ENCODE measurements at regions not wholly inside any gene's neighbourhood (a gene's known extent, or its start where the extent isn't known, plus 50 kb on each side); places are given as distances from the start of the nearest gene placed in this dataset.

DNA sequence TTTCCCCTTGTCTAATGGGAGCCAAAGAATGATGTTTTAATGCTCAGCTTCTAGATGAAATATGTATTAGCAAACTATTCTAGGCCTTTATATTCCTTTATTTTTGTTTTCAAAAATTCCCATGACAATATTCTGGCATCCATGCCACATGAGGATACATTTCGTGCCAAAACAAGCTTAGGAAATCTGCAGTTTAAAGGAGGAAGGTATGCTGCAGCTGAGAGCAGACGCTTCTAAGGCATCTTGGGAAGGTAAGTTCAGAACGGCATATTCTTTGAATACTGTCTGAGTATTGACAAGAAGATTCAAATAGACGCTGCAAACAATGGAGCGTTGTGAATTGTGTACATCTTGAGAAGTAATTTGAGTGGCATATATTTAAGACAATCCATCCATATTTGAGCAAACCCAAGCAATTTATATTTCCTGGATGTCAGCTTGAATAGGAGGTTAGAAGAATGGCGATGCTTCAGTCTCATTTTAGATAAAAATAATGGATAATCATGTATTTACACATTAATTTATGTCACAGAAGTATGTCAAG, 158.6 kb downstream of the RAP2B start:
- no peaks in the 10 kb centered on the region for H4K20me1 ChIP-seq (ENCODE audit: insufficient read depth)
- TF ChIP-seq TCF7L2 (IDR thresholded peaks at IDR 0.05; ENCODE audit: borderline replicate concordance, extremely low read depth, insufficient read depth, insufficient read length) (no peak), JUND (IDR thresholded peaks at IDR 0.05) (no peak), CEBPB (IDR thresholded peaks at IDR 0.05; ENCODE audit: low read depth) (no peak), RAD21 (IDR thresholded peaks at IDR 0.05; ENCODE audit: low read depth) (no peak)
- TF ChIP-seq, protein P1, sequence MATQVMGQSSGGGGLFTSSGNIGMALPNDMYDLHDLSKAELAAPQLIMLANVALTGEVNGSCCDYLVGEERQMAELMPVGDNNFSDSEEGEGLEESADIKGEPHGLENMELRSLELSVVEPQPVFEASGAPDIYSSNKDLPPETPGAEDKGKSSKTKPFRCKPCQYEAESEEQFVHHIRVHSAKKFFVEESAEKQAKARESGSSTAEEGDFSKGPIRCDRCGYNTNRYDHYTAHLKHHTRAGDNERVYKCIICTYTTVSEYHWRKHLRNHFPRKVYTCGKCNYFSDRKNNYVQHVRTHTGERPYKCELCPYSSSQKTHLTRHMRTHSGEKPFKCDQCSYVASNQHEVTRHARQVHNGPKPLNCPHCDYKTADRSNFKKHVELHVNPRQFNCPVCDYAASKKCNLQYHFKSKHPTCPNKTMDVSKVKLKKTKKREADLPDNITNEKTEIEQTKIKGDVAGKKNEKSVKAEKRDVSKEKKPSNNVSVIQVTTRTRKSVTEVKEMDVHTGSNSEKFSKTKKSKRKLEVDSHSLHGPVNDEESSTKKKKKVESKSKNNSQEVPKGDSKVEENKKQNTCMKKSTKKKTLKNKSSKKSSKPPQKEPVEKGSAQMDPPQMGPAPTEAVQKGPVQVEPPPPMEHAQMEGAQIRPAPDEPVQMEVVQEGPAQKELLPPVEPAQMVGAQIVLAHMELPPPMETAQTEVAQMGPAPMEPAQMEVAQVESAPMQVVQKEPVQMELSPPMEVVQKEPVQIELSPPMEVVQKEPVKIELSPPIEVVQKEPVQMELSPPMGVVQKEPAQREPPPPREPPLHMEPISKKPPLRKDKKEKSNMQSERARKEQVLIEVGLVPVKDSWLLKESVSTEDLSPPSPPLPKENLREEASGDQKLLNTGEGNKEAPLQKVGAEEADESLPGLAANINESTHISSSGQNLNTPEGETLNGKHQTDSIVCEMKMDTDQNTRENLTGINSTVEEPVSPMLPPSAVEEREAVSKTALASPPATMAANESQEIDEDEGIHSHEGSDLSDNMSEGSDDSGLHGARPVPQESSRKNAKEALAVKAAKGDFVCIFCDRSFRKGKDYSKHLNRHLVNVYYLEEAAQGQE (IDR thresholded peaks at IDR 0.05; ENCODE audit: low read depth), result no peak
- no peak for ATAC-seq
- BruUV-seq (replicated peaks), result no TSS peak
- H3K36me3 ChIP-seq (ENCODE audit: control insufficient read depth in 1 of 2, insufficient read depth in 2 of 2, low read length in 2 of 2), result no peaks in the 10 kb centered on the region
- H3K4me2 ChIP-seq (ENCODE audit: low read length), result no peak overlapping the region
- no peaks in the 10 kb centered on the region for H3K27me3 ChIP-seq (ENCODE audit: insufficient read depth, low read length)
- H3K4me3 ChIP-seq (replicated peaks in 1 of 2; ENCODE audit: low read depth in 1 of 2, low read length in 2 of 2), result no peak overlapping the region
- no peak overlapping the region for H2AFZ ChIP-seq (ENCODE audit: low read depth, low read length, poor library complexity, severe bottlenecking)
- H3K9me3 ChIP-seq (ENCODE audit: control insufficient read depth in 1 of 2, insufficient read depth in 1 of 2, low read depth in 1 of 2, low read length in 2 of 2), result no peaks in the 10 kb centered on the region
- H3K27ac ChIP-seq (ENCODE audit: low read depth, low read length), result no peak overlapping the region
- intact Hi-C loops (cut with micrococcal nuclease), result no loop called here
- ChIA-PET POLR2A (no interaction called here), RAD21 (ENCODE audit: low non-redundant PET in 1 of 2, low total read pairs in 2 of 2, uncharacterized antibody in 2 of 2, unreplicated experiment in 2 of 2) (no interaction called here), CTCF (no interaction called here)
- no peaks in the 10 kb centered on the region for H3K79me2 ChIP-seq (ENCODE audit: insufficient read depth, low read length)
- no peaks in the 10 kb centered on the region for H3K9me2 ChIP-seq (ENCODE audit: insufficient read depth)
- no peak for DNase-seq (ENCODE audit: low read depth, low spot score)
- H3K4me1 ChIP-seq (ENCODE audit: control insufficient read depth in 1 of 2, insufficient read depth in 2 of 2, low read length in 2 of 2), result no peaks in the 10 kb centered on the region
- no peak overlapping the region for H3K9ac ChIP-seq (ENCODE audit: low read length)

DNA sequence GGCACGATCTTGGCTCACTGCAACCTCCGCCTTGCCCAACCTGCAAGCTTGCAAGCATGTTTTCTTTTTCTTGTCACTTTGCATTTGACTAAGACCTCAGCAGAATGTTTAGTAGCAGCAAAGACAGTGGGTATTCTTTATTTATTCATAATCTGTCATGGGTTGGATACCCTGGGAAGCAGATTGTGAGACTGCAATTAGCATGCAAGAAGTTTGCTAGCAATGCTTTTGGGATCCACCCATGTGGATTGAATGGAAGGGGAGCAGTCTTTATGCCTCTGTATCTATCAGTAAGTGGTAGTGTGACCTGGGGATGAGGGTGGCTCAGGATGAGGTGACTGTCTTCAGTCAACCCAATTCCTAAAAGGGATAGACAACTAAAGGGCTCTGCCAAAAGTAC, 166.7 kb downstream of the RAP2B start:
- no peaks in the 10 kb centered on the region for H3K9me2 ChIP-seq (ENCODE audit: insufficient read depth)
- H3K4me1 ChIP-seq (ENCODE audit: control insufficient read depth in 1 of 2, insufficient read depth in 2 of 2, low read length in 2 of 2), result no peaks in the 10 kb centered on the region
- no peaks in the 10 kb centered on the region for H3K27me3 ChIP-seq (ENCODE audit: insufficient read depth, low read length)
- no peak for ATAC-seq
- no peaks in the 10 kb centered on the region for H3K79me2 ChIP-seq (ENCODE audit: insufficient read depth, low read length)
- ChIA-PET CTCF (no interaction called here), POLR2A (no interaction called here), RAD21 (ENCODE audit: low non-redundant PET in 1 of 2, low total read pairs in 2 of 2, uncharacterized antibody in 2 of 2, unreplicated experiment in 2 of 2) (no interaction called here)
- intact Hi-C loops (cut with micrococcal nuclease), result no loop called here
- H2AFZ ChIP-seq (ENCODE audit: low read depth, low read length, poor library complexity, severe bottlenecking), result no peak overlapping the region
- H3K4me2 ChIP-seq (ENCODE audit: low read length), result no peak overlapping the region
- no peaks in the 10 kb centered on the region for H3K9me3 ChIP-seq (ENCODE audit: control insufficient read depth in 1 of 2, insufficient read depth in 1 of 2, low read depth in 1 of 2, low read length in 2 of 2)
- DNase-seq (ENCODE audit: low read depth, low spot score), result no peak
- H3K36me3 ChIP-seq (ENCODE audit: control insufficient read depth in 1 of 2, insufficient read depth in 2 of 2, low read length in 2 of 2), result no peaks in the 10 kb centered on the region
- H3K27ac ChIP-seq (ENCODE audit: low read depth, low read length), result no peak overlapping the region
- no peak overlapping the region for H3K4me3 ChIP-seq (replicated peaks in 1 of 2; ENCODE audit: low read depth in 1 of 2, low read length in 2 of 2)
- no peak overlapping the region for H3K9ac ChIP-seq (ENCODE audit: low read length)
- H4K20me1 ChIP-seq (ENCODE audit: insufficient read depth), result no peaks in the 10 kb centered on the region
- TF ChIP-seq ZNF274 (IDR thresholded peaks at IDR 0.05; ENCODE audit: low read depth, low read length) (no peak), POLR2A (IDR thresholded peaks at IDR 0.05; ENCODE audit: borderline replicate concordance, extremely low read depth, insufficient read depth, insufficient read length) (no peak), ELF1 (IDR thresholded peaks at IDR 0.05; ENCODE audit: borderline replicate concordance, low read depth) (no peak), TCF7L2 (IDR thresholded peaks at IDR 0.05; ENCODE audit: borderline replicate concordance, extremely low read depth, insufficient read depth, insufficient read length) (no peak)
- TF ChIP-seq, protein P2, sequence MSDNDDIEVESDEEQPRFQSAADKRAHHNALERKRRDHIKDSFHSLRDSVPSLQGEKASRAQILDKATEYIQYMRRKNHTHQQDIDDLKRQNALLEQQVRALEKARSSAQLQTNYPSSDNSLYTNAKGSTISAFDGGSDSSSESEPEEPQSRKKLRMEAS (IDR thresholded peaks at IDR 0.05), result no peak
- TF ChIP-seq, protein P3, sequence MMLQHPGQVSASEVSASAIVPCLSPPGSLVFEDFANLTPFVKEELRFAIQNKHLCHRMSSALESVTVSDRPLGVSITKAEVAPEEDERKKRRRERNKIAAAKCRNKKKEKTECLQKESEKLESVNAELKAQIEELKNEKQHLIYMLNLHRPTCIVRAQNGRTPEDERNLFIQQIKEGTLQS (IDR thresholded peaks at IDR 0.05), result no peak
- TF ChIP-seq, protein P4, sequence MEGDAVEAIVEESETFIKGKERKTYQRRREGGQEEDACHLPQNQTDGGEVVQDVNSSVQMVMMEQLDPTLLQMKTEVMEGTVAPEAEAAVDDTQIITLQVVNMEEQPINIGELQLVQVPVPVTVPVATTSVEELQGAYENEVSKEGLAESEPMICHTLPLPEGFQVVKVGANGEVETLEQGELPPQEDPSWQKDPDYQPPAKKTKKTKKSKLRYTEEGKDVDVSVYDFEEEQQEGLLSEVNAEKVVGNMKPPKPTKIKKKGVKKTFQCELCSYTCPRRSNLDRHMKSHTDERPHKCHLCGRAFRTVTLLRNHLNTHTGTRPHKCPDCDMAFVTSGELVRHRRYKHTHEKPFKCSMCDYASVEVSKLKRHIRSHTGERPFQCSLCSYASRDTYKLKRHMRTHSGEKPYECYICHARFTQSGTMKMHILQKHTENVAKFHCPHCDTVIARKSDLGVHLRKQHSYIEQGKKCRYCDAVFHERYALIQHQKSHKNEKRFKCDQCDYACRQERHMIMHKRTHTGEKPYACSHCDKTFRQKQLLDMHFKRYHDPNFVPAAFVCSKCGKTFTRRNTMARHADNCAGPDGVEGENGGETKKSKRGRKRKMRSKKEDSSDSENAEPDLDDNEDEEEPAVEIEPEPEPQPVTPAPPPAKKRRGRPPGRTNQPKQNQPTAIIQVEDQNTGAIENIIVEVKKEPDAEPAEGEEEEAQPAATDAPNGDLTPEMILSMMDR (IDR thresholded peaks at IDR 0.05 in 2 of 3, conservative IDR thresholded peaks at IDR 0.05 in 1 of 3; ENCODE audit: borderline replicate concordance in 1 of 3, insufficient read depth in 1 of 3, low read depth in 2 of 3, low read length in 2 of 3), result no peak
- no TSS peak for BruUV-seq (replicated peaks)

All from HCT116 (cell line).